ENCODE measurements at regions not wholly inside any gene's neighbourhood (a gene's known extent, or its start where the extent isn't known, plus 50 kb on each side); places are given as distances from the start of the nearest gene placed in this dataset.

DNA sequence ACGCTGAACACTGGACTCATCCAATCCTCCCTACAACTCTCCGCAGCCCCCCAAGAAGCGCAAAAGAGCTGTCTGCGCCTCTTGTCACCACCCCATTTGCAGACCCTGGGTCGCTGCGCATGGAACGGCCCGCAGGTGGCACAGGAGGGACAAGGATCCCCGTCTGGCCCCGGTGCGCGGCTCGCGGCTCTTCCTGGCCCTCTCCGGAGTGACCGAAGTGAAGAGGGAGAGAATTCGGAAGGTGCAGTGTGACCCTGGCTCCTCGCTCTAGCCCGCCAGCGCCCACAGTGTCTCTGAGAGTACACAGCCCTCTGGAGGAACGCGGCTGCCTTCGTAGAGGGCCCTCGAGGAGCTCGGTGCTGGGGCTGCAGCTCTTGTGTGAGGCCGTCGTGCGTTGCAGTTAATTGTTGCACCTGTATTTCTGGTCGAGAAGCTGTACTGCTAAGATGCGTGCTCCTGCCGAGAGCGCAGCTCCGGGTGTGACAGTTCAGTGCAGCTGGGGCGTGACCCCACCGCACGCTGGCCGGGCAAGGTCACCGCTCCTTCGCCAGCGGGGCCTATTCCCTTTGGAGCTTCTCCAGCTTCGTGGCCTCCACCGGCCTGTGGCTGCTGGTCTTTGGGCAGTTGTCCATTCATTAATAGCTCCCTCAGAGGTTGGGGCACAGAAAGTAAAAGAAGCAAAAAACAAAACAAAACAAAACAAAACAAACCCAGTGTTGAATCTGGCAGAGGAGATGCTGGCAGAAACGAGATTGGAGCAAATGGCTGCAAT is 119.0 kb downstream of the SEC23IP start:
- H3K36me3 ChIP-seq: no peaks in the 10 kb centered on the region
- no peaks in the 10 kb centered on the region for H3K4me1 ChIP-seq
- no peaks in the 10 kb centered on the region for H3K27me3 ChIP-seq
- H3K9me3 ChIP-seq: no peaks in the 10 kb centered on the region
- TF ChIP-seq, protein P1, sequence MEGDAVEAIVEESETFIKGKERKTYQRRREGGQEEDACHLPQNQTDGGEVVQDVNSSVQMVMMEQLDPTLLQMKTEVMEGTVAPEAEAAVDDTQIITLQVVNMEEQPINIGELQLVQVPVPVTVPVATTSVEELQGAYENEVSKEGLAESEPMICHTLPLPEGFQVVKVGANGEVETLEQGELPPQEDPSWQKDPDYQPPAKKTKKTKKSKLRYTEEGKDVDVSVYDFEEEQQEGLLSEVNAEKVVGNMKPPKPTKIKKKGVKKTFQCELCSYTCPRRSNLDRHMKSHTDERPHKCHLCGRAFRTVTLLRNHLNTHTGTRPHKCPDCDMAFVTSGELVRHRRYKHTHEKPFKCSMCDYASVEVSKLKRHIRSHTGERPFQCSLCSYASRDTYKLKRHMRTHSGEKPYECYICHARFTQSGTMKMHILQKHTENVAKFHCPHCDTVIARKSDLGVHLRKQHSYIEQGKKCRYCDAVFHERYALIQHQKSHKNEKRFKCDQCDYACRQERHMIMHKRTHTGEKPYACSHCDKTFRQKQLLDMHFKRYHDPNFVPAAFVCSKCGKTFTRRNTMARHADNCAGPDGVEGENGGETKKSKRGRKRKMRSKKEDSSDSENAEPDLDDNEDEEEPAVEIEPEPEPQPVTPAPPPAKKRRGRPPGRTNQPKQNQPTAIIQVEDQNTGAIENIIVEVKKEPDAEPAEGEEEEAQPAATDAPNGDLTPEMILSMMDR (IDR thresholded peaks at IDR 0.05; ENCODE audit: low read depth, low read length): no peak
- H3K4me3 ChIP-seq (ENCODE audit: low read depth, low read length): no peak overlapping the region
- no peak for DNase-seq

DNA sequence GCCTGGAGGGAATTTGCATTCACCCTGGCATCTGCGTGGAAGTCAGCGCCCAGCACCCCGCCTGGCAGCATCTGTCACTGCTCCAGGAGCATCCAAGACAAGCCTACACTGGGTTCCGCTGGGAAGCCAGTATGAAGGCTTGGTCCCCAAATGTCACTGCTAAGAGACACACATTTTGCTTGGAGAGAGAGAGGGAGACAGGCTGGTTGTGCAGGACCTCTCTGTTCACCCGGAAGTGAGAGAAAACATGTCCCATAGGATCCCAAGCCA is 119.5 kb downstream of the SEC23IP start:
- H3K36me3 ChIP-seq: no peaks in the 10 kb centered on the region
- no peaks in the 10 kb centered on the region for H3K4me1 ChIP-seq
- TF ChIP-seq, protein P1 (IDR thresholded peaks at IDR 0.05; ENCODE audit: low read depth, low read length): no peak
- no peaks in the 10 kb centered on the region for H3K9me3 ChIP-seq
- DNase-seq: no peak
- H3K27me3 ChIP-seq: no peaks in the 10 kb centered on the region
- no peak overlapping the region for H3K4me3 ChIP-seq (ENCODE audit: low read depth, low read length)

DNA sequence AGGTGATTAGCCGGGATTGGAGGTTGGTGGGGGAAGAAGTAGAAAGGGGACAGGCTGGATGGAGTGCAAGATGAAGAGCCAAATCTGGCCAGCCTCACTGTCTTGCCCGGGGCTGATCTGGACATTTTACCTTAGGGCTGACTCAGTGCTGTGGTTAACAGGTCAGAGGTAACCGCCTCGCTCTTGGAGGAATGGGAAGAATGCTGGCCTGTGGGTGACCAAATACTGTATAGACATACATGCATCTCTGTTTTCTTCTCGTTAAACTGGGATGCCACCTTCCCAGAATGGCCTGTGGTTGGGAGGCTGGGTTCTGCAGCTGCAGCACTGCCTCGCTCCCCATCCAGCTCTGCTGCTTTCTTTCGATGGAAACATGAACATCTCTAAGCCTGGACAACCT is 120.0 kb downstream of the SEC23IP start:
- Histone ChIP-seq H3K4me3 (ENCODE audit: low read depth, low read length) (no peak overlapping the region), H3K36me3 (no peaks in the 10 kb centered on the region), H3K27me3 (no peaks in the 10 kb centered on the region), H3K9me3 (no peaks in the 10 kb centered on the region), H3K4me1 (no peaks in the 10 kb centered on the region)
- TF ChIP-seq, protein P1 (IDR thresholded peaks at IDR 0.05; ENCODE audit: low read depth, low read length): no peak
- no peak for DNase-seq

DNA sequence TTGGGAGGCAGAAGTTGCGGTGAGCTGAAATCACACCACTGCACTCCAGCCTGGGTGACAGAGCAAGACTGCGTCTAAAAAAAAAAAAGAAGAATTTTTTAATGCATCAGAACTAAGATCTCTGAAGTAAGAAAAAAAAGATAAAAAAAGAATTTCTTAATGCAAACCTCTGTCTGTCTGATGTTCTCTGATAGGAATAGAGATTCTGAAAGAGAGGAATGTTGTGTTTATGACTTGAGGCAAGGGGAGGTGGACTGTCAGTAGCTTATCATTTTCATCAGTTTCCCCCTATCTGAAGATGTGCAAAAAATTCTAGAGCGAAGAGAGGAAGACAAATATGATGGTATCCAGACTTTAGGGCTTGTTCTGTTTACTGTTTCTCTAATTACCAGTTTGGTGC is 121.5 kb downstream of the SEC23IP start:
- no peaks in the 10 kb centered on the region for H3K9me3 ChIP-seq
- DNase-seq: no peak
- TF ChIP-seq, protein P1 (IDR thresholded peaks at IDR 0.05; ENCODE audit: low read depth, low read length): no peak
- no peak overlapping the region for H3K4me3 ChIP-seq (ENCODE audit: low read depth, low read length)
- H3K27me3 ChIP-seq: no peaks in the 10 kb centered on the region
- H3K36me3 ChIP-seq: no peaks in the 10 kb centered on the region
- no peaks in the 10 kb centered on the region for H3K4me1 ChIP-seq

DNA sequence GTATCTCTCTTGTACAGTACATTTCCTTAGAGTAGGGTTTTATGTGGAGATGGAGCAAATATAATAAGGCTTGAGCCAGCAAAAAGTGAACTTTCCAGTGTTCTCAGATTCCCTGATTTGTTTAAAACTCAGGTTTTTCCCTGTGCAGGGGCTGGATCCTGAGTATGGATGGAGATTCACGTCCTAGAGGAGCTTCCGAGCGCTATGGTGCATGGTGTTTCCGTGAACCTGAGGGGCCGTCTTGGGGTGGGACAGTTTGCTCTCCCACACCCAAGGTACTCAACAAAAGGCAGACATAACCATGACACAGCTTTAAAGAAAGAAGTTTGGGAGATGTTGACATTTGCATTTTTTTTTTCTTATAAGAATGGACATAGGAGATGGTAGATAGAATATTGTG is 122.5 kb downstream of the SEC23IP start:
- Histone ChIP-seq H3K9me3 (no peaks in the 10 kb centered on the region), H3K27me3 (no peaks in the 10 kb centered on the region), H3K4me1 (no peaks in the 10 kb centered on the region), H3K36me3 (no peaks in the 10 kb centered on the region), H3K4me3 (ENCODE audit: low read depth, low read length) (no peak overlapping the region)
- TF ChIP-seq, protein P1 (IDR thresholded peaks at IDR 0.05; ENCODE audit: low read depth, low read length): no peak
- no peak for DNase-seq

DNA sequence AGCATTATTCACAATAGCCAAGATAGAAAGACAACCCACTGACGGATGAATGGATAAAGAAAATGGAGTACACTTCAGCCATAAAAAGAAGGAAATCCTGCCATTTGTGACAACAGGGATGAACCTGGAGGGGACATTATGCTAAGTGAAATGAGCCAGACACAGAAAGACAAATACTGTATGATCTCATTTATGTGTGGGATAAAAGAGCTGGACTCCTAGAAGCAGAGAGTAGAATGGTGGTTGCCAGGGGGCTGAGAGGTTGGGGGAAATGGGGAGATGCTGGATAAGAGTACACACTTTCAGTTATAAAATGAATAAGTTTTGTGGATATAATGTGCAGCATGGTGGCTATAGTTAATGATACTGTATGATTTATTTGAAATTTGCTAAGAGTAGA is 124.4 kb downstream of the SEC23IP start:
- DNase-seq: no peak
- no peaks in the 10 kb centered on the region for H3K27me3 ChIP-seq
- TF ChIP-seq, protein P1 (IDR thresholded peaks at IDR 0.05; ENCODE audit: low read depth, low read length): no peak
- H3K36me3 ChIP-seq: no peaks in the 10 kb centered on the region
- no peaks in the 10 kb centered on the region for H3K4me1 ChIP-seq
- no peaks in the 10 kb centered on the region for H3K9me3 ChIP-seq
- H3K4me3 ChIP-seq (ENCODE audit: low read depth, low read length): no peak overlapping the region
